ENCODE measurements at regions not wholly inside any gene's neighbourhood (a gene's known extent, or its start where the extent isn't known, plus 50 kb on each side); places are given as distances from the start of the nearest gene placed in this dataset.
"Not testable (repeated sequence)": the region's sequence is repeated elsewhere in the genome, so short reads cannot be mapped to it uniquely, and the experiment has no call there.

- Histone ChIP-seq H3K4me3 (no peak overlapping the region), H3K36me3 (no peaks in the 10 kb centered on the region), H3K4me1 (no peaks in the 10 kb centered on the region), H3K9me3 (no peaks in the 10 kb centered on the region), H3K27ac (no peak overlapping the region), H3K27me3 (no peaks in the 10 kb centered on the region)
- ATAC-seq (no peak), DNase-seq (no peak)
- no peak for TF ChIP-seq CTCF (IDR thresholded peaks at IDR 0.05)
- intact Hi-C loops (cut with DNase I) = no loop called here
Observed at GRCh38 chr5:104088876-104089778, 526.5 kb upstream of the NUDT12 start.

- ATAC-seq = no peak
- Histone ChIP-seq H3K4me1 (no peaks in the 10 kb centered on the region), H3K9me3 (no peaks in the 10 kb centered on the region), H3K4me3 (no peak overlapping the region), H3K27ac (no peak overlapping the region), H3K36me3 (no peaks in the 10 kb centered on the region), H3K27me3 (no peaks in the 10 kb centered on the region)
- DNase-seq = no peak
- no peak for TF ChIP-seq CTCF (IDR thresholded peaks at IDR 0.05)
- intact Hi-C loops (cut with DNase I) = no loop called here
Observed at GRCh38 chr5:104084896-104085295, 522.3 kb upstream of the NUDT12 start.

GRCh38 chr5:104082754-104083153 is 520.2 kb upstream of the NUDT12 start:
- Histone ChIP-seq H3K27me3 (no peaks in the 10 kb centered on the region), H3K27ac (no peak overlapping the region), H3K36me3 (no peaks in the 10 kb centered on the region), H3K9me3 (no peaks in the 10 kb centered on the region), H3K4me1 (no peaks in the 10 kb centered on the region), H3K4me3 (no peak overlapping the region)
- no peak for ATAC-seq
- DNase-seq = no peak
- intact Hi-C loops (cut with DNase I) = no loop called here
- TF ChIP-seq CTCF (IDR thresholded peaks at IDR 0.05) = no peak

GRCh38 chr5:104081232-104081631 is 518.6 kb upstream of the NUDT12 start:
- H3K4me1 ChIP-seq = no peaks in the 10 kb centered on the region
- ATAC-seq = no peak
- no peaks in the 10 kb centered on the region for H3K27me3 ChIP-seq
- H3K4me3 ChIP-seq = no peak overlapping the region
- H3K36me3 ChIP-seq = no peaks in the 10 kb centered on the region
- H3K27ac ChIP-seq = no peak overlapping the region
- H3K9me3 ChIP-seq = no peaks in the 10 kb centered on the region
- TF ChIP-seq CTCF (IDR thresholded peaks at IDR 0.05) = no peak
- intact Hi-C loops (cut with DNase I) = no loop called here
- no peak for DNase-seq

- TF ChIP-seq CTCF (IDR thresholded peaks at IDR 0.05) = no peak
- H3K36me3 ChIP-seq = no peaks in the 10 kb centered on the region
- no peaks in the 10 kb centered on the region for H3K4me1 ChIP-seq
- H3K27ac ChIP-seq = no peak overlapping the region
- intact Hi-C loops (cut with DNase I) = no loop called here
- no peak overlapping the region for H3K4me3 ChIP-seq
- H3K9me3 ChIP-seq = no peaks in the 10 kb centered on the region
- no peaks in the 10 kb centered on the region for H3K27me3 ChIP-seq
- ATAC-seq (no peak), DNase-seq (no peak)
Observed at GRCh38 chr5:104080646-104081175, 518.1 kb upstream of the NUDT12 start.

- H3K4me1 ChIP-seq; H3K9me3 ChIP-seq; H3K4me3 ChIP-seq; ATAC-seq; H3K27ac ChIP-seq; DNase-seq; intact Hi-C loops (cut with DNase I); H3K36me3 ChIP-seq; H3K27me3 ChIP-seq: not testable (repeated sequence)
Observed at GRCh38 chr5:104079861-104080645, 517.5 kb upstream of the NUDT12 start.
